ENCODE measurements at regions not wholly inside any gene's neighbourhood (a gene's known extent, or its start where the extent isn't known, plus 50 kb on each side); places are given as distances from the start of the nearest gene placed in this dataset.

DNA sequence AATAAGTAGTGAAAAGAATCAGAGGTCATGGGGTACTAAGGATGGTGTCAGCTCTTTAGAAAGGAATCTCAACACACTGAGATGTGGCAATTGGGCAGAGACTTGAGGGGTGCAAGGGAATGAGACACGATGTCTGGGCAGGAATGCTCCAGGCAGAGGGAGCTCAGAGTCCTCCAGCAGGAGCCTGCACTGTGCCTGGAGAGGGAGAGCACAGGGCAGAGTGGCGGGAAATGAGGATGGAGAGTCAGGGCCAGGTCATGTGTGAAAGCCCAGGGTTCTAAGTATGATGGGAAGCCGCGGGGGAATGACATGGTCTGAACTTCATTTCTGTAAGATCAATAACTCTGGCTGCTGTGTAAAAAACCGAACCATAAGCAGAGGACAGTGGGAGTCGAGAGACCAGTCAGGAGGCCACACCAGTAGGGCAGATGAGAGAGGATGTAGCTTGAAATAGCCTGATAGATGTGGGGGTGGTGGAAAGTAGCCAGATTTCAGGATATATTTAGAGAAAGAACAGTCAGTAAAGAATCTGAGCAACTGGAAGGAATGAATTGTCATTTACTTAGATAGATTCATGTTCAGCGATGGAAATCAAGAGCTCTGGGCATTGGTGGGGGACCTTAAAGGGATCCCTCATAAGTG is 133.4 kb upstream of the DTNBP1 start (continued):
- TF ChIP-seq, protein P1, sequence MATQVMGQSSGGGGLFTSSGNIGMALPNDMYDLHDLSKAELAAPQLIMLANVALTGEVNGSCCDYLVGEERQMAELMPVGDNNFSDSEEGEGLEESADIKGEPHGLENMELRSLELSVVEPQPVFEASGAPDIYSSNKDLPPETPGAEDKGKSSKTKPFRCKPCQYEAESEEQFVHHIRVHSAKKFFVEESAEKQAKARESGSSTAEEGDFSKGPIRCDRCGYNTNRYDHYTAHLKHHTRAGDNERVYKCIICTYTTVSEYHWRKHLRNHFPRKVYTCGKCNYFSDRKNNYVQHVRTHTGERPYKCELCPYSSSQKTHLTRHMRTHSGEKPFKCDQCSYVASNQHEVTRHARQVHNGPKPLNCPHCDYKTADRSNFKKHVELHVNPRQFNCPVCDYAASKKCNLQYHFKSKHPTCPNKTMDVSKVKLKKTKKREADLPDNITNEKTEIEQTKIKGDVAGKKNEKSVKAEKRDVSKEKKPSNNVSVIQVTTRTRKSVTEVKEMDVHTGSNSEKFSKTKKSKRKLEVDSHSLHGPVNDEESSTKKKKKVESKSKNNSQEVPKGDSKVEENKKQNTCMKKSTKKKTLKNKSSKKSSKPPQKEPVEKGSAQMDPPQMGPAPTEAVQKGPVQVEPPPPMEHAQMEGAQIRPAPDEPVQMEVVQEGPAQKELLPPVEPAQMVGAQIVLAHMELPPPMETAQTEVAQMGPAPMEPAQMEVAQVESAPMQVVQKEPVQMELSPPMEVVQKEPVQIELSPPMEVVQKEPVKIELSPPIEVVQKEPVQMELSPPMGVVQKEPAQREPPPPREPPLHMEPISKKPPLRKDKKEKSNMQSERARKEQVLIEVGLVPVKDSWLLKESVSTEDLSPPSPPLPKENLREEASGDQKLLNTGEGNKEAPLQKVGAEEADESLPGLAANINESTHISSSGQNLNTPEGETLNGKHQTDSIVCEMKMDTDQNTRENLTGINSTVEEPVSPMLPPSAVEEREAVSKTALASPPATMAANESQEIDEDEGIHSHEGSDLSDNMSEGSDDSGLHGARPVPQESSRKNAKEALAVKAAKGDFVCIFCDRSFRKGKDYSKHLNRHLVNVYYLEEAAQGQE (IDR thresholded peaks at IDR 0.05; ENCODE audit: low read depth, low read length), result no peak
- TF ChIP-seq FOSL2 (IDR thresholded peaks at IDR 0.05; ENCODE audit: borderline replicate concordance, low read depth), result no peak

DNA sequence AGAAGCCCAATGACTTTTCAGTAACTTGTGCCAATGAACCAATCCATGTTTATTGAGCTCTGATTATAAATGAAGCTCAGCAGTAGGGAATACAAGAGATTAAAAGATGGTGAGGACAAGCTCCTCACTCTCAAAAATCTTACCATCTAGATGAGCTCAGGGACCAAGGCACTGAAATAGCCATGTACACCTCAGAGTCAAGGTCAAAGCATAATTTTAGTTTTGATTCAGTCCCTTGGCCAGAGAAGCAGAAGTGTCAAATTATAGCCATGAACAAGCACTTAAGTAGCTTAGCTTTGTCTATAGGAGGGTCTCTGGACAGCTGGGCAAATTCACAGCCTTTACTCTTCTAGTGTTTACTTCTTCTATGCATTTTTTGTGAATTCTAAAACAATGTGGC is 131.0 kb upstream of the DTNBP1 start:
- Histone ChIP-seq H3K4me2 (no peak overlapping the region), H4K20me1 (ENCODE audit: insufficient read depth) (no peaks in the 10 kb centered on the region), H3K27ac (ENCODE audit: low read depth in 2 of 2, low read length in 1 of 2) (no peak overlapping the region)

More for the DNA sequence above, 131.0 kb upstream of the DTNBP1 start:
- Histone ChIP-seq H3K36me3 (replicated peaks in 1 of 2; ENCODE audit: control insufficient read depth in 1 of 2, insufficient read depth in 2 of 2, low read length in 1 of 2) (no peaks in the 10 kb centered on the region), H3K79me2 (ENCODE audit: insufficient read depth) (no peaks in the 10 kb centered on the region), H3K9ac (no peak overlapping the region), H3K27me3 (ENCODE audit: insufficient read depth) (no peaks in the 10 kb centered on the region), H3K9me3 (no peaks in the 10 kb centered on the region), H3K4me1 (ENCODE audit: control insufficient read depth in 1 of 2, insufficient read depth in 2 of 2, low read depth in 1 of 2, low read length in 1 of 2) (peaks cover 0 to 4% of the 10 kb centered on the region in 2 experiments; a peak in 1 of 4 replicates), H3F3A (replicated peaks; ENCODE audit: insufficient read depth) (no peaks in the 10 kb centered on the region), H2AFZ (ENCODE audit: low read depth) (no peak overlapping the region), H3K4me3 (ENCODE audit: low read depth in 2 of 2, low read length in 1 of 2) (no peak overlapping the region), H3K9me2 (no peaks in the 10 kb centered on the region)
- no peak for DNase-seq
- ChIA-PET POLR2A (no interaction called here), CTCF (no interaction called here)
- no peak for TF ChIP-seq RCOR1 (IDR thresholded peaks at IDR 0.05; ENCODE audit: low read length)
- TF ChIP-seq, protein P2, sequence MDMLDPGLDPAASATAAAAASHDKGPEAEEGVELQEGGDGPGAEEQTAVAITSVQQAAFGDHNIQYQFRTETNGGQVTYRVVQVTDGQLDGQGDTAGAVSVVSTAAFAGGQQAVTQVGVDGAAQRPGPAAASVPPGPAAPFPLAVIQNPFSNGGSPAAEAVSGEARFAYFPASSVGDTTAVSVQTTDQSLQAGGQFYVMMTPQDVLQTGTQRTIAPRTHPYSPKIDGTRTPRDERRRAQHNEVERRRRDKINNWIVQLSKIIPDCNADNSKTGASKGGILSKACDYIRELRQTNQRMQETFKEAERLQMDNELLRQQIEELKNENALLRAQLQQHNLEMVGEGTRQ (IDR thresholded peaks at IDR 0.05; ENCODE audit: borderline replicate concordance, low read depth, low read length), result no peak
- TF ChIP-seq, protein P1 (IDR thresholded peaks at IDR 0.05; ENCODE audit: low read depth, low read length), result no peak
- no peak for TF ChIP-seq NFIC (IDR thresholded peaks at IDR 0.05; ENCODE audit: borderline replicate concordance)
- TF ChIP-seq FOXM1 (IDR thresholded peaks at IDR 0.05; ENCODE audit: low read depth), result no peak
- no peak for TF ChIP-seq EP300 (IDR thresholded peaks at IDR 0.05; ENCODE audit: borderline replicate concordance in 1 of 2, low read depth in 1 of 2, low read length in 1 of 2)
- TF ChIP-seq TAF1 (IDR thresholded peaks at IDR 0.05; ENCODE audit: borderline replicate concordance, low read depth, low read length), result no peak
- TF ChIP-seq MEF2A (IDR thresholded peaks at IDR 0.05; ENCODE audit: borderline replicate concordance, low read depth), result no peak
- no peak for TF ChIP-seq JUND (IDR thresholded peaks at IDR 0.05)
- TF ChIP-seq SMC3 (IDR thresholded peaks at IDR 0.05; ENCODE audit: low read depth, low read length), result no peak
- TF ChIP-seq, protein P3, sequence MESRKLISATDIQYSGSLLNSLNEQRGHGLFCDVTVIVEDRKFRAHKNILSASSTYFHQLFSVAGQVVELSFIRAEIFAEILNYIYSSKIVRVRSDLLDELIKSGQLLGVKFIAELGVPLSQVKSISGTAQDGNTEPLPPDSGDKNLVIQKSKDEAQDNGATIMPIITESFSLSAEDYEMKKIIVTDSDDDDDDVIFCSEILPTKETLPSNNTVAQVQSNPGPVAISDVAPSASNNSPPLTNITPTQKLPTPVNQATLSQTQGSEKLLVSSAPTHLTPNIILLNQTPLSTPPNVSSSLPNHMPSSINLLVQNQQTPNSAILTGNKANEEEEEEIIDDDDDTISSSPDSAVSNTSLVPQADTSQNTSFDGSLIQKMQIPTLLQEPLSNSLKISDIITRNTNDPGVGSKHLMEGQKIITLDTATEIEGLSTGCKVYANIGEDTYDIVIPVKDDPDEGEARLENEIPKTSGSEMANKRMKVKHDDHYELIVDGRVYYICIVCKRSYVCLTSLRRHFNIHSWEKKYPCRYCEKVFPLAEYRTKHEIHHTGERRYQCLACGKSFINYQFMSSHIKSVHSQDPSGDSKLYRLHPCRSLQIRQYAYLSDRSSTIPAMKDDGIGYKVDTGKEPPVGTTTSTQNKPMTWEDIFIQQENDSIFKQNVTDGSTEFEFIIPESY (IDR thresholded peaks at IDR 0.05; ENCODE audit: borderline replicate concordance, low read depth), result no peak
- no peak for TF ChIP-seq MXI1 (IDR thresholded peaks at IDR 0.05; ENCODE audit: low read depth, low read length)
- no peak for TF ChIP-seq TCF12 (IDR thresholded peaks at IDR 0.05)
- no peak for TF ChIP-seq FOSL2 (IDR thresholded peaks at IDR 0.05; ENCODE audit: borderline replicate concordance, low read depth)
- no peak for TF ChIP-seq RAD21 (IDR thresholded peaks at IDR 0.05; ENCODE audit: low read length)
- TF ChIP-seq SIN3A (IDR thresholded peaks at IDR 0.05; ENCODE audit: borderline replicate concordance, low read depth, low read length), result no peak
- TF ChIP-seq GATA2 (CRISPR knock-in tag; IDR thresholded peaks at IDR 0.05), result no peak
